Panc1 (cell line): ENCODE measurements at regions not wholly inside any gene's neighbourhood (a gene's known extent, or its start where the extent isn't known, plus 50 kb on each side); places are given as distances from the start of the nearest gene placed in this dataset.

ENCODE experiments used
- CTCF ChIP-seq: fragments of 450-650 bp; IDR thresholded peaks from 2 replicates; pipeline ENCODE4 v1.5.1; 2017; ENCODE audit warnings: mild to moderate bottlenecking
- POLR2AphosphoS5 ChIP-seq: IDR thresholded peaks from 2 replicates; pipeline ENCODE4 v1.6.1; 2012; ENCODE audit warnings: mild to moderate bottlenecking, low read depth, low read length, moderate library complexity
- REST ChIP-seq, 2 experiments: IDR thresholded peaks; 2 replicates each; pipeline ENCODE4 v1.6.1; 2011 to 2012; ENCODE audit warnings: low read depth in 2 of 2, control low read depth in 1 of 2, low read length in 1 of 2, mild to moderate bottlenecking in 1 of 2, moderate library complexity in 1 of 2; ENCODE audit not compliant: insufficient read depth in 1 of 2
- TCF7L2 ChIP-seq: IDR thresholded peaks from 2 replicates; pipeline ENCODE4 v1.6.1; 2011; ENCODE audit warnings: mild to moderate bottlenecking, low read depth, low read length, inconsistent platforms

GRCh38 chr6:28693033-28693750 is 167.5 kb downstream of the GPX5 start:
- TF ChIP-seq CTCF: no peak
- no peak for TF ChIP-seq TCF7L2
- peak; percentile 30; the same call in 1 of the 2 replicates for TF ChIP-seq POLR2AphosphoS5
- no peak for TF ChIP-seq REST (IDR thresholded peaks at IDR 0.05; ENCODE audit: insufficient read depth in 1 of 2, low read depth in 2 of 2, low read length in 1 of 2)
